NAMALWA (cell line): ENCODE measurements at regions not wholly inside any gene's neighbourhood (a gene's known extent, or its start where the extent isn't known, plus 50 kb on each side); places are given as distances from the start of the nearest gene placed in this dataset.
"Not testable (repeated sequence)": the region's sequence is repeated elsewhere in the genome, so short reads cannot be mapped to it uniquely, and the experiment has no call there.

Source experiments
- DNase-seq: peaks from one replicate; pipeline ENCODE4 v3.0.0-alpha.2; 2015; ENCODE audit warnings: low spot score

DNA sequence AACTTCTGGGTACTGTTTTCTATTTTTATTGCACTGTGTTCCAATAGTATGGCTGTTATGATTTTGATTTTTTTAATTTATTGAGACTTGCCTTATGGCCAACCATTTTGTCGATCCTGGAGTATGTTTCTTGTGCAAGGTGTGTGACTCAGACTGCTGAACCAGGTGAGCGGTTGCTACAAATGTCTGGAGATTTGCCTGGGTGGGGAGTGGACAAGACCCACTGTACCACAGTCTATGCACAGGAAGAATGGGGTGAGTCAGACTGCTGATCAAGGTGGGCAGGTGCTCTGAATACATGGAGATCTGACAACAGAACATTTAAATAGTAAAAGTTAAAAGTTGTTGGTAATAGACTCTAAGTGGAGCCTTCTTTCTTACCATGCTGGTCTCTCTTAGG, 609.2 kb downstream of the CSNK1G3 start:
- DNase-seq = no peak

DNA sequence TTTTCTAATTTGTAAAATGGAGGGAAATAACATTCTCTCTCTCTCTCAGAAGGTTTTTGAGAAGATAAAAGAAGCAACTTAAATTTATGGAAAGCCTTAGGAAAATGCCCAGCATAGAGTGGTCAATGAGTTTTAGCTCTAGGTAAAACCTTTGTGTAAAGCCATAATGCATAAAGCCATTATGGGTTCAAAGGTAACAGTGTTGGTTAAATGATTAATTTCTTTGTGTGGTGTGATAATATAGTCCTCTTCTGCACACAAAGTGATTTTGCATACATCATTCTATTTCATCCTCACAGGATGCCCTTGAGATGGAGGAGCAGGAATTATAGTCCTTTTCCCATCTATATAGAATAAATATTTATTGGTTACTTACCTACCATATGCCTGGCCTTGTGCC, 602.9 kb downstream of the CSNK1G3 start:
- no peak for DNase-seq

DNA sequence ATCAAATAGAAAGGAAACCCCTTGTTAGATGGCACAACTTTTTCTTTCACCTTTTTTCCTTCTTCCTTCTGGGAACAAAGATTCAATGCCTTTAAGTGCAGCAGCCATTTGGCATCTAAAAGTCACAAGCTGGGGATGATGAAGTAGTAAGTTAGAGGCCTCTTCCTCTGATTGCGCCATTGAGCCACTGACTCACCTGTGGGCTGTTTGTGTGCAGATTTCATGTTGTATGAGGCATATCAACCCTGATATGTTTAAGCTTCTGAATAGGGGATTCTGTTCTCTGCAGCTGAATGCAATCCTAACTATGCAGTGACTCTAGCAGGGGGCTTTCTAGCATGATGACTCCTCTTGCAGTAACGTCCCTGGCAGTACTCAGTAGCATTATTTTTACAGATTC, 599.9 kb downstream of the CSNK1G3 start:
- no peak for DNase-seq

DNA sequence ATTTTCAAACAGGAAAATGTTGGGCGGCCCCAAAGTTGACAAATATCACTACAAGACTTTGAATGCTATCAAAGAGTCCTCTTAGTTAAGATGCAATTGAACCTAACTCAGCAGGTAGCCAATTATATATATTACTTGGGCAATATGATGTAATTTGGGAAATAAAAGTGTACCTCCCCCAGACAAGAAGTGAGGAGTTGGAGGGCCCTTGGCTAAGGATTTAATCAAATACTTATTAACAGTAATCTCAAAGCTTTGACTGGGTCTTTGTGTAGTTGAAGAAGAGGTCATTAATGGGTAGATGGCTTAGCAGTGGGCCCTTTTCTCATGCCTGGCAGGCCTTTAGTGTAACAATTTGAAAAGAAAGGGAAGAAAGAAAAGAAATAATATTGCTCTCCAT, 599.0 kb downstream of the CSNK1G3 start:
- no peak for DNase-seq

DNA sequence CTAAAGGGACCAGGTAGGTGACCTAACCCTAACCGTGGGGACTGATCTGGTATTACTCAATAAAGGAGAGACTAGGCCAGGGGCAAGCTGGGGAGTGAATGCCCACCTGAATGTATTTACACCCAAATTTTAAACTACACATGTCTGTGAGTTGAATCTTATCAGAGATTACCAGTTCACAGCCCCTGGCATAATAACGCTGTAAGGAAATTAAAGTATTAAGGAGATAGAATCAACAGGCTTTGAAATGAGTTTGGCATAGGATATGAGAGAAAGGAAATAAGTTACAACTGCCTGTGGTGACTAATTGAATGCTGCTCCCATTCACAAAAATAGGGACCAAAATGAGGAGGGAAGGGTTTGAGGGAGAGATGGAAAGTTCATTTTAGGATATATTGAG, 593.3 kb downstream of the CSNK1G3 start:
- DNase-seq = no peak

DNA sequence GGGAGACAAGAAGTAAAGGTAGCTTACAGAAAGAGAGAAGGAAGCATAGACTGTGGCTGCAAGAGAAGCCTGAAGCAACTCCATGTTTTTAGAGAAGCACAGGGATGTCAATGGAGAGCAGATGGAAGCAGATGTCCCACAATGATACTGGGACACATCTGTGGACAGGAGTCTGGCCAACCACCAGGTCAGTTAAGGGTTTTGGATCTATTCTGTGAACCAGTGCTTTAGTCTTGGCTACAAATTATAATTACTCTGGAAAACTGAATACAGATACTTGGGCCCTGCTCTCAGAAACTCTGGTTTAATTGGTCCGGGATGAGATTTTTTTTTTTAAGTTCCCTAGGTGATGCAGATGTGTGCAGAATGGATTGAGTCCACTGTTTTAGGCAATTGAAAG, 592.8 kb downstream of the CSNK1G3 start:
- no peak for DNase-seq

DNA sequence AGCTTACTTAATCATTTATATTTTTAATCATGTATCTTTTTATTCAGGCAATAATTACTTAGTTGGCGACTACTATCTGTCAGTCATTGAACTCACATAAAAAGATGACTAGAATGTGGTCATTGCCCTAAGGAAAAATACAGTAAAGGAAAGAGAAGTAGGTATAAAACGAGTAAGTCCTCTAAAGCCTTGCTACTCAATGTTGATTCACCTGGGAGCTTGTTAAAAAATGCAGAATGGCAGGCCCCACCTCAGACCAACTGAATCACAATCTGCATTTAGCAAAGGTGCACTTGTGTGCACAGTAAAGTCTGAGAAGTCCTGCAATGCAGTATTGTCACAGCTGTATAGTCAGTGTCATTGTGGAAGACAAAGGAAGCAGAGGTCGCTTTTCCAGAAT, 592.4 kb downstream of the CSNK1G3 start:
- no peak for DNase-seq

DNA sequence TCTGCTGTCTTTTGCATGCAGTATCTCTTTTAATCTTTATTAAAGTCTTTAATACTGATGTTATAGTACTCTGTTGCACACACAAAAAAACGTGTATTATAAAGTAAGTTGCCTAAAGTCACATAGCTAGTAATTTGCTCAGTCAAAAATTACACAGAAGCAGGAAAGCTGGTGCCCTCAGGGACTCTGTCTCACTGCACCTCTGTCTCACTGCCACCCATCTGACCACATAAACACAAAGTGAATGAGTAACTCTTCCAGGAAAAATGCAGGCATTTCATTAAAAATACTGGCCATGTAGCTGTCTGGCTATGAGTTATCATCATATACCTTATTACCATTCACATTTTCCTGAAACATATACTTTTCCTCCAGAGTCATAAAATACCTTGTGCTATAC, 591.7 kb downstream of the CSNK1G3 start:
- DNase-seq = no peak

DNA sequence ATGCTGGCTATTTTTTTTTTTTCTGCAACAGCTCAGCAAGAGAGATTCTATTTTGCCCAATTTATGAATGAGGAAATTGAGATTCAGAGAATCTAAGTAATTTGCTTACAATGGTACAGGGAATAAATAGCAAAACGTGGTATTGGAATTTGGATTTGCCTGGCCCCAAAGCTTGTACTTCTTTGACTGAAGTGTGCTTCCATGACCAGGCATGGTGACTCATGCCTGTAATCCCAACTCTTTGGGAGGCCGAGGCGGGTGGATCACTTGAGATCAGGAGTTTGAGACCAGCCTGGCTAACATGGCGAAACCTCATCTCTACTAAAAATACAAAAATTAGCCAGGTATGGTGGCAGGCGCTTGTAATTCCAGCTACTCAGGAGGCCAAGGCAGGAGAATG, 591.1 kb downstream of the CSNK1G3 start:
- not testable (repeated sequence) for DNase-seq

DNA sequence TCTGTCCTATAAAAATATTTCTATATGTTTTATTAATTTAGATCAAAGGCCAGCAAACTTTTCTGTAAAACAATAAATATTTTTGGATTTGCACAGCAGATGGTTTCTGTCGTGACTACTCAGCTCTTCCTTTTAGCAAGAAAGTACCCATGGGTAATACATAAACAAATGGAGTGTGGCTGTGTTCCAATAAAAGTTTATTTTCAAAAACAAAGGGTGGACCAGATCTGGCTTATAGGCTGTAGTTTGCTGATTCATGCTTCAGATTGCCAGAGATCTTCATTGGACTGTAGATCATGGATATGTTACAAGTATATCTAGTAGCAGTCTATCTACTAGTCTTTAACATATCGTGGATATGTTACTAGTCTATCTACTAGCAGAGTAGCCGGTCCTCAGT, 590.5 kb downstream of the CSNK1G3 start:
- DNase-seq = no peak

DNA sequence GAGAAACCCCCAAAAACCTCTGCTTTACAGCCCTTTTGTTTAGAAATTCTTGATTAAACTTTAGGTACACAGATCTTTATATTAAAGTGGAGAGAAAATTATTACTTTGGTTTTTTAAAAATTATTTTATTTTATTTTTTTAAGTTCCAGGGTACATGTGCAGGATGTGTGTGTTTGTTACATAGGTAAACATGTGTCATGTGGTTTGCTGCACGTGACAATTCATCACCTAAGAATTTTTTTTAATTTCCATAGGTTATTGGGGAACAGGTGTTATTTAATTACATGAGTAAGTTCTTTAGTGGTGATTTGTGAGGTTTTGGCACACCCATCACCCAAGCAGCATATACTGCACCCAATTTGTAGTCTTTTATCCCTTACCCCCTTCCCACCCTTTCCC, 581.7 kb downstream of the CSNK1G3 start:
- no peak for DNase-seq

DNA sequence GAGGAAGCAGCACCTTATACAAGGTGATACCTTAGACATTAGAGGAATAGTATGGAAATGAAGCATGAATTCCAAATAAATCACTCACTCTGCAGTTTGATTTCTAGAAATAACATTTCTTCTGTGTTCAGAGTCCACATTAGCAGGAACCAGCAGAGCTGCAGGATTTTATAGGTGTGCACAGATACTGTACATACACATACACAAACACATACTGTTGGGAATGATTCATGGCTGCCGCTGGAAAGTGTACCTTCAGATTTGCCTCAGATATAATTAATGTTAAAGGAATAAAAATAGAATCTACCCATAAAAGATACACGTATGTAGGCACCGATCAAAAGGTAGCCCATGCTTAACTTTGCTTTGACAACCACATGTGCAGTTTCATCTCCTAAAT, 578.1 kb downstream of the CSNK1G3 start:
- DNase-seq = no peak

DNA sequence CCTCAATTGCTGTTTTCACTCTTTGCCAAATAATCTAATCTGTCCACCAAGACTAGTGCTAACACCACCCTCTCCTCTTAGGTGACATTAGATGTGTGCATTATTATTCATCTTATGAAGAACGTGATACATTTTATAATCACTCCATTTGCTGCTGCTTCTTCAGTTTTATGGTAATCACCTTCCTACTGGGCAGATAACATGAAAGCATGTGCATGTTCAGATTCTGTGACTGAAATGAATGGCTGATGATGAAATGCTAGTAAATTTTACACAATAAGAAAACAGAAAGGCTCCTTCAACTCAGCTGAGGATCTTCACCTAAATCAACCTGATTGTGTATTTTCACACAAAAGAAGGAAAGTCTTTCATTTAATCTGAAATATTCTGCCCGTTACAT, 577.6 kb downstream of the CSNK1G3 start:
- no peak for DNase-seq

DNA sequence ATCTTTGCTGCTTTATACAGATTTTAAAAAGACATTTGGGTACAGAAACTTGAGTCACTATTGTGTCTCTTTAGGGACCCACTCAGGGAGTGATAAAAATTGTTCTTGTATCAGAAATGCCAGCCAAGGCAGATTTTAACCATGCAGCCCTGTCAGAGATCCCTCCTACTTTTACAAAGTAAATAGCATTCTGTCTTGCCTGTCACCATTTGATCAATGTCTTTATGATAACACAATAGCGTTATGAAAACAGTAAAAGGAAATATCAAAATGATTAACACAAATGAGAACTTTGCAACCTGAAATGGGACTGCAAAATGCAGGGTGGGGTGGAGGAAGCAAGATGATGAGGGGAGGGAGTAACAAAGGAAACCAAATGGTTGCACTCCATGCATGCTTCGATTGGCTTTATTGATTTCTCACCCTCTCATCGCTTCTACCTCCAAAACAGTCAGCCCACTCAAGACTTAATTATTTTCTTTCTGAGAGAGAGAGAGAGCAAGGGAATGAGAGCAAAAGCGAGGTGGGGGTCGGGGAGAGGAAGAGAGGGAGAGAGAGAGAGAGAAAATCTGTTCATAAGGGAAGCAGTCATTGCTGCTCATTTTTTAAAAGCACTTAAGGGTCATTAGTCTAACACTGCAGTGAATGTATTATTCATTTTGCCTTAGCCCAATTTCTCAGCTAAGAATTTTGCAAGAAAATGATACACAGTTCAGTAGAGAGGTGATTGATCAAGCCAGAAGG, 576.5 kb downstream of the CSNK1G3 start:
- no peak for DNase-seq

DNA sequence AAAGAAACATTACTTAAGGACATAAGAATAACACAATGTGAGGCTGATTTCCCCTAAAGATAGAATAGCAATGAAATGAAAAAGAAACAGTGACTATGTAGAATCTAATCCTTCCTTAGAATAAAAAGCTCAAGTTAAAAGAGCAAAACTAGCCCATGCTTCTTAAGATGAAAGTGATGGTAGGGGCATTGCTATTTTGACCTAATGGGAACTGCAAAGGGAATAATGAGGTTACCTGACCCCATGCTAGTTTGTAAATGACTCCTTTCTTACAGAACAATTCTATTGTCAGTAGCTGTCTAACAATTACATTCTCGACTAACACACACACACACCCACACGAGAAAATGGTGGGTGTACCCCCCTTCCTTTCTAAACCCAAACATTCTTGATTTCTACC, 575.8 kb downstream of the CSNK1G3 start:
- no peak for DNase-seq

DNA sequence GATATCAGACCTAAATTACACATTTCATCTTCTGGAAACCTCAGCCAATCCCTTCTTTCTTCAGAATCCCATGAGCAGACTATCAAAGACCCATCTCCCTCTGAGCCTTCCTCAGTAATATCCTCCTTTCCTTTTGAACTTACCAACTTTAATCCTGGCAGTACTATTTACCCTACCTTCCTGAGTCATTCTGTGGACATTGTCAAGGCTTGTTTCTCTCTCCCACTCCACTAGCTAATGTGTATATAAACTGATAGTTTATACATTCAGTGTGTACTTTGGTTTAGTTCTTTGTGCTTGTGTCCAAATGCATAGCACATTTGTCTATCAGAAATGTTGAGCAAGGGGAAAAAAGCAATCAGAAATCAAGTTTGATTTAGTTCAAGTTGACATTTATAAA, 568.3 kb downstream of the CSNK1G3 start:
- no peak for DNase-seq

DNA sequence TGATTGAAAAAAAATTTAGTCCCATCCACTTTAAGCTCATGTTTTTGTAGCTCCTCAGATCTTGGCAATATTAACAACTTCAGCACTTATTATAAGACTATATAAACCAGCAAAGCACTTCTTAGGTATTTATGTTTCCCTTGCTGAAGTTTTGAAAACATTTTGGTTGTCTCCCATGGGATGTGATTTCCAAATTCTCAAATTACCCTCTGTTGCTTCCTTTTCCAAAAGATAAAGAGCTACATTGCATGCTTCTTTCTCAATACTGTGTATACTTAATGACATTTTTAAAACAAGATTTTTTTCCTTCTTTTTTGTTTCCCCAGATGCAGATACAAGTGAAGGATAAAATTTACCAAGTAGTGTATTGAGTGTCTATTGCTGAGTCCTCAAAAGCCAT, 567.1 kb downstream of the CSNK1G3 start:
- no peak for DNase-seq

DNA sequence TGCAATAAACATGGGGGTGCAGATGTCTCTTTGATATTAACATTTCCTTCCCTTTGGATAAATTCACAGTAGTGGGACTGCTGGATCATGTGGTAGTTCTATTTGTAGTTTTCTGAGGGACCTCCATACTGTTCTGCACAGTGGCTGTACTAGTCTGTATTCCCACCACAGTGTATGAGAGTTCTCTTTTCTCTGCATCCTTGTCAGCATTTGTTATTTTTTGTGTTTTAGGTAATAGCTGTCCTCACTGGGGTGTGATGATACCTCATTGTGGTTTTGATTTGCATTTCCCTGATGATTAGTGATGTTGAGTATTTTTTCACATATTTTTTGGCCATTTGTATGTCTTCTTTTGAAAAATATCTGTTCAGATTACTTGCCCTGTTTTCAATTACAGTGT, 562.5 kb downstream of the CSNK1G3 start:
- DNase-seq = peak; percentile 11

DNA sequence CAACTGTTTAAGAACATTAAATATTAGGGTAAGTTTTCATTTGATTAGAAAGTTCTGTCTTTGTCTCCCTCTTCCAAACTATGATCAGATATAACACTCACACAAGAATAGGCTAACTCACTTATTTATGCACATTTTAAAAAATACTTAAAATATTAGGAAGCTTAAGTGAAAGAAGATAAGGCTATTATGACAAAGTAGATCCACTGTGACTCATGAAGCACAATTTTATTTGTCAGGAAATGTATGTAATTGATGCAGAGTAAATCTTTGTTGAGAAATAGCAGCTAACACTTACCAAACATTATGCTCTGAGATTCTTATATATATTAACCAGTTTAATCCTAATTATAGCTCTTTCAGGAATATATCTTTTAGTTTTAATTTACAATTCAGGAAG, 560.6 kb downstream of the CSNK1G3 start:
- DNase-seq = no peak

DNA sequence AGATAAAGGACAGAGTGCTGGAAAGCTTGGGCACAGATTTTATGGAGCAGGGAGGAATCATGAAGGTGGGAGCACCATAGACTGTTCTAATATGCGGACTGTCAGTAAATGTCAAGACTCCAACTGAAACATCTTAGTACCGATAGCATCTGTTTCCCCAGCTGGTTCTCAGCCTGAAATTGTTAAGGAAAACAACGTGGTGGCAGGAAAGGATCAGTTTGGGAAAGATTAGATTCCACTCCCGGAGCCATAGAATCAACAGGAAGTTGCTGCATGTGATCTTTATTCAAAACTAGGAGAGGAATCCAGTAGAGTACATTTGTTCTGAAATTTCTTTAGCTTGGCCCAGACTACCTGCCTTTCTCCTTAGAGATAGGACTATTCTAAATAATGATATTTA, 559.1 kb downstream of the CSNK1G3 start:
- DNase-seq = no peak

DNA sequence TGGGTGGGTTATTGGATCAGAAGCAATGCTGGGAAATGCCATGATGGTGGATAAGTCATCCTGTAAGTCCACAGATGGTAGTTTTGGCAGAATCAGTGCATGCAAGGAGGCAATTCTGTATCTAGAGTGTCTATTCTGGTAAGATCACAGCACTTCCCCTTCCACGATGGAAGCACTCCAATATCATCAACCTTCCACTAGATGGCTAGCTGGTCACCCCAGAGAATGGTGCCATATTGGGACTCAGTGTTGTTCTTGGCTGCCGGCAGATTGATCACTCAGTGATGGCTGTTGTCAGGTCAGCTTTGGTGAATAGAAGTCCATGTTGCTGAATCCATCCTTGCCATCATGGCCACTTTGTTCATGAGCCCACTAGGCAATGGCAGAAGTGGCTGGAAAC, 553.5 kb downstream of the CSNK1G3 start:
- DNase-seq = no peak

DNA sequence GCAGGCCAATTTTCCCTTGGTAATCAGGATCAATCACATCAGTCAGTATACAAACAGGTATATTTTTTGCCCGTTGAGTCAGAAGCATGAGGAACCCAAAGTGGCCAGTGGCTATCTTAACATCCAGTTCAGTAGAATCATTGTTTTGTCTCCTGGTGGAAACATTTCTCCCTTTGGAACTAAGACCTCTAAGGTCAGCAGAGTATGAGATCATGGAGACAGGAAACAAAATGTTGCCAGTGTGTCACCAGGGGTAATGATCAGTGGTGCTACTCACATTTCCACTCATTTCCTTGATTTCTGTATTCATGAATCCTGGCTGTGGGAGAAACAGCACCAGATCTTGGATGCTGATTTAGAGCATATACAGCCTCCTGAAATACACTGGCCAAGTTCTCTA, 553.0 kb downstream of the CSNK1G3 start:
- no peak for DNase-seq

DNA sequence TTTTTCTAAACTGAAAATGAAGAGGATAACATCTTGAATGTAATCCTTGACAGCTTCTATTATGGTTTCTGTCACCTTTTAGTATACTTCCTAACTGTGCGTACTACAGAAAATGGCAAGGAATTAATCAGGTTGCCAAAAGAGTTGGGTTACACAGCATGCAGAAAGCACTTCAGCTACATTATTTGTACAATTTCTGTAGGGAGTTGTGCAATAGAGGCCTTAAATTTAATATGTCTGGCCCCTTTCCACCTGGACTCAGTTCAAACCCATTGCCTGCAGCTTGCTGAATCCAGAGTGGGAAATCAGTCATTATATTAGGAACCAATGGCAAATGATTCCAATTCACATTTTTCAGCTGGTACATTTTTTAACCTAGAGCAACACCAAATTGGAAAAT, 549.7 kb downstream of the CSNK1G3 start:
- no peak for DNase-seq

DNA sequence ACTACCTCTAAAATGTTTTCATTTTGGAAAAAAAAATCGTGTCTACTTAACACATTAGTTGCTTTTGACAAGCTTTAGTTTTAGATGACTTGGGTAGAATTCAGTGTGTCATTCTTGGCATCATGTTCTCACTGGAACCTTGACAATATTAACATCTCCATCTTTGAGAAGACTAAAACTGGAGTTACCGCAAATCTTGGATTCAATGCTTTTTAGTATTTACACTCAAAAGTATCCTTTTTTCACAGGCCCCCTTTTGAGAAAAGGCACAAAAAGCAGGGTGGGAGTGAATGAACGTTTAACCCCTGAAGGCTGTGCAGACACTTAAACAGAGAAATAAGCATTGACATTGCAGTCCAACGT, 549.1 kb downstream of the CSNK1G3 start:
- DNase-seq = no peak
